Tibial artery (tissue), 4 donors: ENCODE measurements at regions not wholly inside any gene's neighbourhood (a gene's known extent, or its start where the extent isn't known, plus 50 kb on each side); places are given as distances from the start of the nearest gene placed in this dataset.
"Not testable (repeated sequence)": the region's sequence is repeated elsewhere in the genome, so short reads cannot be mapped to it uniquely, and the experiment has no call there.

Source experiments
- DNase-seq, 2 donors: peaks; one replicate each; pipeline ENCODE4 v3.0.0-alpha.2; 2019
- H3K27ac ChIP-seq, 2 donors: fragments of 200-600 bp; sonication (generic) in 1 of 2; 1 replicate in 1 of 2; 2 replicates in 1 of 2; pipeline ENCODE4 v1.5.1; 2018 to 2019; ENCODE audit warnings: mild to moderate bottlenecking in 1 of 2
- H3K27me3 ChIP-seq, 2 donors: fragments of 200-600 bp; sonication (generic) in 1 of 2; one replicate each; pipeline versions ENCODE4 v1.5.1 to v1.6.0; 2016 to 2019
- H3K36me3 ChIP-seq, 3 donors: fragments of 200-600 bp; sonication (generic) in 2 of 3; one replicate each; pipeline ENCODE4 v1.5.1; 2016 to 2019; ENCODE audit warnings: mild to moderate bottlenecking in 2 of 3
- H3K4me1 ChIP-seq, 4 donors: fragments of 200-600 bp; sonication (generic) in 2 of 4; 1 replicate in 3 of 4; 2 replicates in 1 of 4; pipeline ENCODE4 v1.5.1; 2016 to 2019
- H3K4me3 ChIP-seq, 2 donors: fragments of 200-600 bp; sonication (generic) in 1 of 2; 1 replicate in 1 of 2; 2 replicates in 1 of 2; pipeline ENCODE4 v1.5.1; 2018 to 2019; ENCODE audit warnings: mild to moderate bottlenecking in 2 of 2
- H3K9me3 ChIP-seq, 3 donors: fragments of 200-600 bp; sonication (generic) in 1 of 3; one replicate each; pipeline ENCODE4 v1.5.1; 2016 to 2019
- CTCF ChIP-seq, 2 experiments: fragments of 200-600 bp in 1 of 2; fragments of 450-650 bp in 1 of 2; IDR thresholded peaks; one replicate each; pipeline ENCODE4 v1.5.1; 2017 to 2019; ENCODE audit warnings: antibody characterized with exemption in 2 of 2, mild to moderate bottlenecking in 1 of 2, moderate library complexity in 1 of 2
- intact Hi-C: fragments of 100-400 bp; cut with DNase I; formaldehyde crosslinking; loops from one replicate; pipeline ENCODE4 v1.15.0; 2023; ENCODE audit warnings: low total_unique reads

GRCh38 chr12:96107236-96107635 is 71.8 kb upstream of the LTA4H start:
- H3K9me3 ChIP-seq: no peaks in the 10 kb centered on the region
- H3K36me3 ChIP-seq: no peaks in the 10 kb centered on the region
- no peaks in the 10 kb centered on the region for H3K4me1 ChIP-seq
- no peaks in the 10 kb centered on the region for H3K27me3 ChIP-seq
- TF ChIP-seq CTCF (IDR thresholded peaks at IDR 0.05): no peak
- intact Hi-C loops: no loop called here
- H3K27ac ChIP-seq: no peak overlapping the region
- H3K4me3 ChIP-seq: no peak overlapping the region
- DNase-seq: no peak

GRCh38 chr12:96108321-96108720 is 72.9 kb upstream of the LTA4H start:
- H3K36me3 ChIP-seq: no peaks in the 10 kb centered on the region
- H3K4me3 ChIP-seq: no peak overlapping the region
- H3K27ac ChIP-seq: no peak overlapping the region
- TF ChIP-seq CTCF (IDR thresholded peaks at IDR 0.05): no peak
- intact Hi-C loops: no loop called here
- no peaks in the 10 kb centered on the region for H3K9me3 ChIP-seq
- no peaks in the 10 kb centered on the region for H3K27me3 ChIP-seq
- no peaks in the 10 kb centered on the region for H3K4me1 ChIP-seq
- DNase-seq: peak in 1 of 2 donors; percentile 37

GRCh38 chr12:96108941-96109340 is 73.6 kb upstream of the LTA4H start:
- H3K27ac ChIP-seq, H3K4me3 ChIP-seq, DNase-seq, intact Hi-C loops, H3K9me3 ChIP-seq, H3K4me1 ChIP-seq, H3K36me3 ChIP-seq, H3K27me3 ChIP-seq: not testable (repeated sequence)

GRCh38 chr12:96112733-96113132 is 77.3 kb upstream of the LTA4H start:
- no peaks in the 10 kb centered on the region for H3K4me1 ChIP-seq
- no peak overlapping the region for H3K27ac ChIP-seq
- peaks cover 0 to 3% of the 10 kb centered on the region in 2 donors for H3K27me3 ChIP-seq
- TF ChIP-seq CTCF (IDR thresholded peaks at IDR 0.05): no peak
- H3K4me3 ChIP-seq: no peak overlapping the region
- no peaks in the 10 kb centered on the region for H3K9me3 ChIP-seq
- intact Hi-C loops: no loop called here
- H3K36me3 ChIP-seq: no peaks in the 10 kb centered on the region
- no peak for DNase-seq

GRCh38 chr12:96117460-96117859 is 76.7 kb upstream of the ELK3 start:
- no peak for DNase-seq
- intact Hi-C loops: no loop called here
- H3K36me3 ChIP-seq: no peaks in the 10 kb centered on the region
- peaks cover 0 to 3% of the 10 kb centered on the region in 2 donors for H3K27me3 ChIP-seq
- no peaks in the 10 kb centered on the region for H3K9me3 ChIP-seq
- no peak for TF ChIP-seq CTCF (IDR thresholded peaks at IDR 0.05)
- no peak overlapping the region for H3K27ac ChIP-seq
- H3K4me3 ChIP-seq: no peak overlapping the region
- no peaks in the 10 kb centered on the region for H3K4me1 ChIP-seq

- H3K27me3 ChIP-seq: peaks cover 0 to 3% of the 10 kb centered on the region in 2 donors
- no peak overlapping the region for H3K4me3 ChIP-seq
- peak in 1 of 2 donors; percentile 22 for DNase-seq
- no peaks in the 10 kb centered on the region for H3K36me3 ChIP-seq
- intact Hi-C loops: no loop called here
- no peaks in the 10 kb centered on the region for H3K9me3 ChIP-seq
- TF ChIP-seq CTCF (IDR thresholded peaks at IDR 0.05): no peak
- H3K4me1 ChIP-seq: no peaks in the 10 kb centered on the region
- H3K27ac ChIP-seq: no peak overlapping the region
Measured at GRCh38 chr12:96120359-96121100, 73.6 kb upstream of the ELK3 start.
